ENCODE measurements at regions not wholly inside any gene's neighbourhood (a gene's known extent, or its start where the extent isn't known, plus 50 kb on each side); places are given as distances from the start of the nearest gene placed in this dataset.

GRCh38 chr2:7777668-7778067 lies 860.5 kb downstream of the RNF144A start:
- no peak for DNase-seq (ENCODE audit: low spot score)
- intact Hi-C loops (cut with DNase I): no loop called here

GRCh38 chr2:7780321-7780720 lies 863.1 kb downstream of the RNF144A start:
- intact Hi-C loops (cut with DNase I): no loop called here
- DNase-seq (ENCODE audit: low spot score): no peak

DNA sequence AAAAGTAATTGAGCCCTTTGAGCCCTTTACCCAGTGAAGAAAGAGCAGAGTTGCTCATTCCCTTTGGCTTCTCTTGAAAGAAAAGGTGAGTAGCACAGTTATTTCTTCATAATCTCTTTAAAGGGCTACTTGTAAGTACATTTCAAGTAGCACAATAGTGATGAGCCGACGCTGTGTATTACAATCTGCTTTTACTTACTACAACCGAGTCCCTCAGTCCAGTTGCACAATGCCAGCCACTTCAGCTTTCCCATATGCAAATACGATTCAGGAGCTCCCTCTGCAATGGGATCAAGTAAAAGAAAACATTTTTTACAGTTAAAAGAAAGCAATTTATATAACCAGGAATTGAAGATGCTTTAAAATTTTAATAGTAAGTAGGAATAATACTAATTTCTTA lies 868.5 kb downstream of the RNF144A start:
- intact Hi-C loops (cut with DNase I): no loop called here
- no peak for DNase-seq (ENCODE audit: low spot score)

DNA sequence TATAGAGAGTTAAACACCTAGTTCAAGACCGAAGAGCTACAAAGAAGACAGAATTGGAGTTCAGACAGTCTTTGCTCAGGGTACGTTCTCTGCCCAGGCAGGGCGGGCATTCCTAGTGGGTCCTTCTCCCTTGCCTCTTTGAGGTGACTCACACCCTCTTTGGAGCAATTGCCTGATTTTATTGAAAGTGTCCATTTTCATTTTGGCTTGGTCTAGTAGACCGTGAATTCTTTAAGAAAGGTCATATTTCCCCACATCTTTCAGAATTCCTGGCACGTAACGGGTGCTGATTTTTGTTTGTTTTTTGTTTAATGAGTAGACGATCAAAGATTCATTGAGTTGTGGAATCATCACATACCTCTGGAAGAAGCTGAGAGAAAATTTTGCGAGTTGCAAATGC lies 871.5 kb downstream of the RNF144A start:
- no peak for DNase-seq (ENCODE audit: low spot score)
- intact Hi-C loops (cut with DNase I): no loop called here

DNA sequence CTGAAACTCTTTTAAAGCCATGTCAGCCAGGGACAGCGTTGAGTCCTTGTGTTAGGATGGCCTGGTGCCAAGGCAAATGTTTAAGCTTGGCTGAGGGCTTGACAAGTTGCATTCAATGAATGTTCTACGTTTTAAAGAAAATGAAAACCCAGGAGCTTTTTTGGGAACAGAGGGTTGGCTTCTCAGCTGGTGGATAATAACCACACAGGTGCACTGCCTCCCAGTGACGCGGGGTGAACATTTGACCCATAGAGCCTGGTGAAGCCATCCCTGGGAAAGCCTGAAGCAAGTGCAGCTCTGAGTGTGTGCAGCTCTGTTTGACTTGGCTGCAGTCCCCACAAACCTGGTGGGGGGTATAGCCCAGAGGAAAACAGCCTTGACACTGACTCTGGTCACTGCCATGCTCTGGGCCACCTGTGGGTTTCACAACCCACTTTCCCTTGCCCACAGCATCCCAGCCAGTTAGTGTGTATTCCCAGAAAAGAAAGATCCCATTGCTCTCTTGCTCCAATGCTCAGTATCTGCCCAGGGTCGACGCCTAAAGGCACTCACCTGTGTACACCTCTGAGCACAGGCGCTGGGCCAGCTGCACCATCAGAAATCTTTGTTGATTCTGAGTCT lies 874.9 kb downstream of the RNF144A start:
- intact Hi-C loops (cut with DNase I): no loop called here

GRCh38 chr2:7795778-7796563 lies 878.8 kb downstream of the RNF144A start:
- intact Hi-C loops (cut with DNase I): no loop called here
- DNase-seq (ENCODE audit: low spot score): no peak

More for the DNA sequence above, 874.9 kb downstream of the RNF144A start:
- DNase-seq (ENCODE audit: low spot score): no peak

- no peak for DNase-seq (ENCODE audit: low spot score)
- intact Hi-C loops (cut with DNase I): no loop called here
These were observed 881.8 kb upstream of the ID2 start for GRCh38 chr2:7800031-7800430.

DNA sequence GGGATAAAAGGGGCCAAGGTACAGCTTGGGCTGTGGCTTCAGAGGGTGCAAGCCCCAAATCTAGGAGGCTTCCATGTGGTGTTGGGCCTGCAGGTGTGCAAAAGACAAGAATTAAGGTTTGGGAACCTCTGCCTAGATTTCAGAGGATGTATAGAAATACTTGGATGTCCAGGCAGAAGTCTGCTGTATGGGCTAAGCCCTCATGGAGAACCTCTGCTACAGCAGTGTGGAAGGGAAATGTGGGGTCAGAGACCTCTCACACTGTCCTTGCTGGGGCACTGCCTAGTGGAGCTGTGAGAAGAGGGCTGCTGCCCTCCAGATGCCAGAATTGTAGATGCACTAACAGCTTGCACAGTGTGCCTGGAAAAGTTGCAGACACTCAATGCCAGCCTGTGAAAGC lies 880.6 kb upstream of the ID2 start:
- intact Hi-C loops (cut with DNase I): no loop called here
- DNase-seq (ENCODE audit: low spot score): no peak

DNA sequence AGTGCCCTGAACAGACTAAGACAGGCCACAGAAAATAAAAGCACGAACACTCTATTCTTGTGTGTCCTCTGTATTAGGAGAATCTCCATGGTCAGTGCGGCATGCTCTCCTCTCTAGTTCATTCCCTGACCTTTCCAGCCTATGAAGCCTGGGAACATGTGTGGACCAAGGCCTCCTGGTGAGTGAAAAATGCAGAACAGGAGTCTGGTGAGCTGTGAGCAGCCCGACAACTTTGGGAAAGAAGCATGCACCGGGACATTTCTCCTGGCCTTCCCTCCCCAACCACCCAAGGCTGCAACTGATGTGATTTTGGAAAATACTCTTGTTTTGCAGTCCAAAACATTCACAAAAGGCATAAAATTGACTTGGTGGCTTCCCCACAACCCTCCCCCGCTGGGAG lies 878.3 kb upstream of the ID2 start:
- intact Hi-C loops (cut with DNase I): no loop called here
- no peak for DNase-seq (ENCODE audit: low spot score)

GRCh38 chr2:7809640-7810039 lies 872.2 kb upstream of the ID2 start:
- DNase-seq (ENCODE audit: low spot score): no peak
- intact Hi-C loops (cut with DNase I): no loop called here

- intact Hi-C loops (cut with DNase I): no loop called here
- DNase-seq (ENCODE audit: low spot score): no peak
These were observed 870.8 kb upstream of the ID2 start for GRCh38 chr2:7811073-7811472.

GRCh38 chr2:7812231-7812995 lies 869.4 kb upstream of the ID2 start:
- no peak for DNase-seq (ENCODE audit: low spot score)
- intact Hi-C loops (cut with DNase I): no loop called here

DNA sequence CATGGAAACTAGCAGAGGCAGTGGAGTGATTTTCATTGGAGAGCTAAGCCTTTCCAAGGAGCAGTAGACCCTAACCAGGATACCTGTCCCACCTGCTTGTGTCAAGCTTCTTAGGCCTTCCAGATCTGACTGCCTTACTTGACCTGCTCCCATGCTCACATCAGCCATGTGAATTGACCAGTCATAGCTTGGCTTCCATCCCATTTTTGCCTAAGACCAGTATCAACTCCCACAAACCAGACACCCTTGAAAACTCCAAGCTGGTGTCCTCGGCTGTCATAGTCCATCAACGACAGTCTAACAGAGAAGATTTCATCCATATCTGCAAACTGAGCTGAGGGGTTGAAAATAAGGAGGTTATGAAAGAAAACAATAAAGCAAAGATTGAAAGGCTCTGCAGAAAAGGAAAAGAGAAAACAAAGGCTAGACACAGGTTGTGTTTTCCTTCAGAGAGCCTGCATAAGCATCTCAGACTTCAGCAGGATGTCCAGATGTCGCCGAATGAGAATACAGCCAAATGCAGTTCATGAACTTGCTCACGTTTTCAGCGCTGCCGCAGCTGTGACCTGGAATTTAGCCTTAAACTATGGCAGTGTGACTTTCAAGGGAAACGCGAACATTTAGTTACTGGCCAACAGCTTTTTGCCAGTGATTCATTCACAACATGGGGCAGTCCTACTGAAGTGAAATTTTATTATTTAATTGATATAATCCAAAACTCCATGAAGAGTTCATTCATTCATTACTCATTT lies 868.1 kb upstream of the ID2 start:
- DNase-seq (ENCODE audit: low spot score): no peak
- intact Hi-C loops (cut with DNase I): no loop called here

GRCh38 chr2:7815726-7816125 lies 866.1 kb upstream of the ID2 start:
- intact Hi-C loops (cut with DNase I): no loop called here
- DNase-seq (ENCODE audit: low spot score): no peak

GRCh38 chr2:7816233-7816632 lies 865.6 kb upstream of the ID2 start:
- DNase-seq (ENCODE audit: low spot score): no peak
- intact Hi-C loops (cut with DNase I): no loop called here

DNA sequence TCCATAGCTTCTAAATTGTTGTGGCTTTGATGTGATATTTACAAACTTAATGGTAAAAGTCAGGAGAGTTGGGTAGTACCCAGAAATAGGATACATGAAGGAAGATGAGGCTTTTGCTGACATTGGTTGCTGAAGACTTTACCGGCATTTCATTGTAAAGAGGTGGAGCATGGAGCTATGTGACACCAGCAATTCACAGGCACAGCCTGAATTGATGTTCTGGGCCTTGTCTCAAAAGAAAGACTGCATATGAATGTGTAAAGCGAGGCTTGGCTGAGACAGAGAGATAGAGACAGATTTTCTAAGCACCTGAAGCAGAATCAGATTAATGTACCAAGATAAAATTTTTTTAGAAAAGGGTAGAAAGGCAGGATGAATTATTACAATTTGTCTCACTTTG lies 864.9 kb upstream of the ID2 start:
- DNase-seq (ENCODE audit: low spot score): no peak
- intact Hi-C loops (cut with DNase I): no loop called here

DNA sequence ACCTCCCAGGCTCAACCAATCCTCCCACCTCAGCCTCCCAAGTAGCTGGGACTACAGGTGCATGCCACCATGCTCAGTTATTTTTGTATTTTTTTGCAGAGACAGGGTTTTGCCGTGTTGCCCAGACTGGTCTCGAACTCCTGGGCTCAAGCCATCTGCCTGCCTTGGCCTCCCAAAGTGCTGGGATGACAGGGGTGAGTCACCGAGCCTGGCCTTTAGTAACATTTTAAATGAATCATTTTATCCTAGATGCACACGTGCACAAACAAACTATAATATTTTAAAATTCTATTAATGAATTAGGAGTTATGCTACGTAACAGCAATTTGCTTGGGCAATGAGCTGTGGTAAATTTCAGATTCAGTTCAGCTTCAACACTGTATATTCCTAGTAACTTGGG lies 862.5 kb upstream of the ID2 start:
- intact Hi-C loops (cut with DNase I): no loop called here
- DNase-seq (ENCODE audit: low spot score): no peak

- intact Hi-C loops (cut with DNase I): no loop called here
- DNase-seq (ENCODE audit: low spot score): no peak
These were observed 862.0 kb upstream of the ID2 start for GRCh38 chr2:7819850-7820249.

DNA sequence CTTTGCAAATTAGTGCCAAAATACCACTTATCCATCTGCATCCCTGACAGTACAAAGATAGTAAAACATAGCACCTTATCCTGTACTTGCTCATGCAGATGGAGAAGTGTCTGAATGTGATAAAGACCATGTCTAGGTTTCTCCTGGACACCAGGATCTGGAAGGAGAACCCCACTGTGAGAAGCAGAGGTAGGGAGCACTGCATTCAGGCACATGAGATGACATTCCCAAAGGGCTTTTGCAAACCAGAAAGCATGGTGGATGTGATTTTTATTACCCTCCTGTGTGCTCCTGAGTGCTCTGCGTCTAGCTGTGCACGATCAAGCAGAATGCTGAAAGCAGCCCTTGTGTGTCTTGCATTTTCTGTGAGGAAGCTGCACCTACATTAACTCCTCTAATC lies 857.6 kb upstream of the ID2 start:
- intact Hi-C loops (cut with DNase I): no loop called here
- no peak for DNase-seq (ENCODE audit: low spot score)
